22Rv1 (cell line): ENCODE measurements at regions not wholly inside any gene's neighbourhood (a gene's known extent, or its start where the extent isn't known, plus 50 kb on each side); places are given as distances from the start of the nearest gene placed in this dataset.

Source experiments
- ZFX ChIP-seq: fragments of 450-650 bp; IDR thresholded peaks from 2 replicates; pipeline ENCODE4 v1.6.1; 2017; ENCODE audit warnings: antibody characterized with exemption, borderline replicate concordance
- TF ChIP-seq, protein P1 (sequence below): fragments of 450-650 bp; IDR thresholded peaks from 2 replicates; pipeline ENCODE4 v1.5.1; 2017; ENCODE audit warnings: mild to moderate bottlenecking

DNA sequence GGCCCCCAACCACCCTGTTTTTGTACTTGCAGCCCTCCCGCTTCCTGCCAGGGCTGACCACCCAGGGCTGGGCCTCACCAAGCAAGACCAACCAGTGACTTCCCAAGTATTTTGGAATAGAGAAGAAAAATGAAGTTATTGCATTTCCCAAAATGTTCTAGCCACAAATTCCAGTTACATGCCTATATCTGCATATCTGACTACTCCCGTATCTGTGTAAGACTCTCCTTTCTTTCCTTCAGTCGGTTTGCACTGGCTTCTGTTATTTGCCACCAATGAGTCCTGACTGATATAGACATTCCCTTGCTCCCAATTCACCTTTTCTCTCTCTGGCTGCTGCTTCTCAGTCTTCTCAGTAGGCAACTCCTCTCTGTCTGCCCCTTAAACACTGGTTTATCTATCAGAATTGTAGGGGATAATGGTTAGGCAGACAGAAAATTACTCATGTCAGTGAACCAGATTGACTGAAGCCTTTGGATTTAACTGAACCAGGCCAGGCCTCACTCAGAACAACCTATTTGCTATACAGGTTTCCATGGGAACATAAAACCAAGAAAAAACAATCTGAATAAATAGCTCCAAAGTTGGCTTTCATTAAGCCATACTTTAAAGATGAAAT lies 85.3 kb downstream of the SPTSSA start:
- TF ChIP-seq, protein P1, sequence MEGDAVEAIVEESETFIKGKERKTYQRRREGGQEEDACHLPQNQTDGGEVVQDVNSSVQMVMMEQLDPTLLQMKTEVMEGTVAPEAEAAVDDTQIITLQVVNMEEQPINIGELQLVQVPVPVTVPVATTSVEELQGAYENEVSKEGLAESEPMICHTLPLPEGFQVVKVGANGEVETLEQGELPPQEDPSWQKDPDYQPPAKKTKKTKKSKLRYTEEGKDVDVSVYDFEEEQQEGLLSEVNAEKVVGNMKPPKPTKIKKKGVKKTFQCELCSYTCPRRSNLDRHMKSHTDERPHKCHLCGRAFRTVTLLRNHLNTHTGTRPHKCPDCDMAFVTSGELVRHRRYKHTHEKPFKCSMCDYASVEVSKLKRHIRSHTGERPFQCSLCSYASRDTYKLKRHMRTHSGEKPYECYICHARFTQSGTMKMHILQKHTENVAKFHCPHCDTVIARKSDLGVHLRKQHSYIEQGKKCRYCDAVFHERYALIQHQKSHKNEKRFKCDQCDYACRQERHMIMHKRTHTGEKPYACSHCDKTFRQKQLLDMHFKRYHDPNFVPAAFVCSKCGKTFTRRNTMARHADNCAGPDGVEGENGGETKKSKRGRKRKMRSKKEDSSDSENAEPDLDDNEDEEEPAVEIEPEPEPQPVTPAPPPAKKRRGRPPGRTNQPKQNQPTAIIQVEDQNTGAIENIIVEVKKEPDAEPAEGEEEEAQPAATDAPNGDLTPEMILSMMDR, result no peak
- no peak for TF ChIP-seq ZFX
